Spleen (tissue), 11 donors: ENCODE measurements at regions not wholly inside any gene's neighbourhood (a gene's known extent, or its start where the extent isn't known, plus 50 kb on each side); places are given as distances from the start of the nearest gene placed in this dataset.
"Not testable (repeated sequence)": the region's sequence is repeated elsewhere in the genome, so short reads cannot be mapped to it uniquely, and the experiment has no call there.

Experiments
- DNase-seq: peaks from one replicate; pipeline ENCODE4 v3.0.0-alpha.2; 2020
- H3K27ac ChIP-seq, 8 donors: fragments of 200-600 bp; sonication (generic) in 7 of 8; 1 replicate in 4 of 8; 2 replicates in 4 of 8; pipeline versions ENCODE4 v1.5.0 to v1.8.0; 2016 to 2021; ENCODE audit warnings: inconsistent platforms in 4 of 8, mild to moderate bottlenecking in 4 of 8, moderate library complexity in 1 of 8
- H3K27me3 ChIP-seq, 7 donors: fragments of 200-600 bp; sonication (generic) in 6 of 7; replicated peaks in 1 of 7; 1 replicate in 4 of 7; 2 replicates in 3 of 7; pipeline versions ENCODE4 v1.5.0 to v1.8.0; 2016 to 2021; ENCODE audit warnings: inconsistent platforms in 3 of 7, mild to moderate bottlenecking in 1 of 7
- H3K36me3 ChIP-seq, 6 donors: fragments of 200-600 bp; sonication (generic) in 5 of 6; 1 replicate in 4 of 6; 2 replicates in 2 of 6; pipeline versions ENCODE4 v1.5.0 to v1.8.0; 2016 to 2021; ENCODE audit warnings: inconsistent platforms in 2 of 6
- H3K4me1 ChIP-seq, 6 donors: fragments of 200-600 bp; sonication (generic) in 5 of 6; 1 replicate in 3 of 6; 2 replicates in 3 of 6; pipeline versions ENCODE4 v1.5.0 to v1.8.0; 2016 to 2021; ENCODE audit warnings: inconsistent platforms in 3 of 6
- H3K4me3 ChIP-seq, 8 donors: fragments of 200-600 bp; sonication (generic) in 7 of 8; 1 replicate in 4 of 8; 2 replicates in 4 of 8; pipeline versions ENCODE4 v1.5.0 to v1.8.0; 2016 to 2021; ENCODE audit warnings: inconsistent platforms in 4 of 8, mild to moderate bottlenecking in 4 of 8, moderate library complexity in 2 of 8
- H3K9me3 ChIP-seq, 8 donors: fragments of 200-600 bp; sonication (generic) in 7 of 8; 1 replicate in 4 of 8; 2 replicates in 4 of 8; pipeline versions ENCODE4 v1.5.0 to v1.8.0; 2016 to 2021; ENCODE audit warnings: inconsistent platforms in 4 of 8
- POLR2A ChIP-seq, 3 donors: fragments of 450-650 bp; IDR thresholded peaks; one replicate each; pipeline ENCODE4 v1.5.1; 2017; ENCODE audit warnings: antibody characterized with exemption in 3 of 3, mild to moderate bottlenecking in 1 of 3
- POLR2AphosphoS5 ChIP-seq, 3 donors: sonication (generic); formaldehyde crosslinking; IDR thresholded peaks; one replicate each; pipeline ENCODE4 v1.5.1; 2017; ENCODE audit warnings: antibody characterized with exemption in 3 of 3
- WGBS, 5 donors: extraction: QIAGEN DNeasy Blood & Tissue Kit in 3 of 5; methylation state at CpG; one replicate each; pipeline versions ENCODE4 v1.1.5 to v1.1.7; 2013 to 2018; 5-methylcytosine and 5-hydroxymethylcytosine counted together
- intact Hi-C: fragments of 100-400 bp; cut with DNase I; formaldehyde crosslinking; loops from one replicate; pipeline ENCODE4 v1.15.0; 2023; ENCODE audit warnings: low total_unique reads
- TF ChIP-seq, protein P1 (sequence below), 11 experiments: fragments of 200-600 bp in 7 of 11; fragments of 450-650 bp in 4 of 11; sonication (generic) in 4 of 11; IDR thresholded peaks in 8 of 11; conservative IDR thresholded peaks in 3 of 11; 1 replicate in 7 of 11; 2 replicates in 4 of 11; pipeline versions ENCODE4 v1.4.0 to v1.8.0; 2016 to 2021; ENCODE audit warnings: antibody characterized with exemption in 11 of 11, inconsistent platforms in 4 of 11, mild to moderate bottlenecking in 1 of 11
- donor health status: healthy with polysubstance abuse.
- donor health status: DM: no; HTN: no; CAD: no; lungs with moderate emphysema.
- donor health status: DM: no; HTN: no; CAD: no.
- donor health status: Bipolar disorder and iron deficiency.
- donor health status: healthy.
- donor health status: DM: no; HTN: no; CAD: no.
- donor health status: DM: yes; HTN: yes; CAD: no.

DNA sequence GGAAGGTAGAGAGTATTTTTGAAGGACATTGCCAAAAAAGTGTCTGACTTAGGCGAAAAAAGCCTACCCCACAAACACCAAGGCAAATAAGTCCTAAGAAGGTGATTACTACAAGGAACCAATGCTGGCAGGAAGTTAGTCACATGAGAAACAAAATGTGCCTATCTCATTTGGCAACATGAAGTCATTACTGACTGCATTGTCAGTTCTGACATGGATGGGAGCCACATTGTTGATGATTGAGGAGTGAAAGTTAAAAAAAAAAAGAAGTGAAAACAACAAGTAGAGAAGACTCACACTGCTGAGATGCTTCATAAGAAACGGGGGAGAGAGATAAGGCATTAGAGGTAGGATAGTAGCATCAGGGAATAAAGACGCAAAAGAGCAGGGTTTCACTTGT lies 141.5 kb upstream of the FAT3 start:
- no peaks in the 10 kb centered on the region for H3K27me3 ChIP-seq
- no peak overlapping the region for H3K4me3 ChIP-seq
- peaks cover 0 to 12% (median 2%) of the 10 kb centered on the region in 8 donors for H3K9me3 ChIP-seq
- intact Hi-C loops = no loop called here
- 61 to 70% (median 67%) methylated on average over 3 of the region's 3 CpGs for WGBS, 5 donors
- no peak for DNase-seq
- no peak for TF ChIP-seq POLR2AphosphoS5 (IDR thresholded peaks at IDR 0.05)
- no peak overlapping the region for H3K27ac ChIP-seq
- no peaks in the 10 kb centered on the region for H3K36me3 ChIP-seq
- H3K4me1 ChIP-seq = no peaks in the 10 kb centered on the region

DNA sequence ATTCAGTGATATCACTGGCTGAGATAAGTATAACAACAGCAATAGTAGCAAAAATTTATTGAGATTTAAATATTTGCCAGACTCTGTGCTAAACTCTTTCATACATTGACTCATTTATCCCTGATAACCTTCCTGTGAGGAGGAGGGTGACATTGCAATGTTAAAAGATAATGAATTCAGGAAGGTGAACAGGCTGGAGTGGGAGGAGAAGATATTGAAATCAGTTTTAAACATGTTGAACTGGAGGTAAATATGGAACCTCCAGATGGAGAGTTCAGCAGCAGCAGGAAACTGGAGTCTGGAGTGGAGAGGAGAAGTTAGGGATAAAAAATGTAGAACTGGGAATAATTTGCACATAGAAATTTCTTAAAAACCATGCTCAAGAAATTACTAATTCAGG lies 142.0 kb upstream of the FAT3 start:
- TF ChIP-seq POLR2AphosphoS5 (IDR thresholded peaks at IDR 0.05) (no peak), POLR2A (IDR thresholded peaks at IDR 0.05) (no peak)
- TF ChIP-seq, protein P1, sequence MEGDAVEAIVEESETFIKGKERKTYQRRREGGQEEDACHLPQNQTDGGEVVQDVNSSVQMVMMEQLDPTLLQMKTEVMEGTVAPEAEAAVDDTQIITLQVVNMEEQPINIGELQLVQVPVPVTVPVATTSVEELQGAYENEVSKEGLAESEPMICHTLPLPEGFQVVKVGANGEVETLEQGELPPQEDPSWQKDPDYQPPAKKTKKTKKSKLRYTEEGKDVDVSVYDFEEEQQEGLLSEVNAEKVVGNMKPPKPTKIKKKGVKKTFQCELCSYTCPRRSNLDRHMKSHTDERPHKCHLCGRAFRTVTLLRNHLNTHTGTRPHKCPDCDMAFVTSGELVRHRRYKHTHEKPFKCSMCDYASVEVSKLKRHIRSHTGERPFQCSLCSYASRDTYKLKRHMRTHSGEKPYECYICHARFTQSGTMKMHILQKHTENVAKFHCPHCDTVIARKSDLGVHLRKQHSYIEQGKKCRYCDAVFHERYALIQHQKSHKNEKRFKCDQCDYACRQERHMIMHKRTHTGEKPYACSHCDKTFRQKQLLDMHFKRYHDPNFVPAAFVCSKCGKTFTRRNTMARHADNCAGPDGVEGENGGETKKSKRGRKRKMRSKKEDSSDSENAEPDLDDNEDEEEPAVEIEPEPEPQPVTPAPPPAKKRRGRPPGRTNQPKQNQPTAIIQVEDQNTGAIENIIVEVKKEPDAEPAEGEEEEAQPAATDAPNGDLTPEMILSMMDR (IDR thresholded peaks at IDR 0.05 in 8 of 11, conservative IDR thresholded peaks at IDR 0.05 in 3 of 11) = no peak
- Histone ChIP-seq H3K36me3 (no peaks in the 10 kb centered on the region), H3K9me3 (peaks cover 0 to 12% (median 2%) of the 10 kb centered on the region in 8 donors)

DNA sequence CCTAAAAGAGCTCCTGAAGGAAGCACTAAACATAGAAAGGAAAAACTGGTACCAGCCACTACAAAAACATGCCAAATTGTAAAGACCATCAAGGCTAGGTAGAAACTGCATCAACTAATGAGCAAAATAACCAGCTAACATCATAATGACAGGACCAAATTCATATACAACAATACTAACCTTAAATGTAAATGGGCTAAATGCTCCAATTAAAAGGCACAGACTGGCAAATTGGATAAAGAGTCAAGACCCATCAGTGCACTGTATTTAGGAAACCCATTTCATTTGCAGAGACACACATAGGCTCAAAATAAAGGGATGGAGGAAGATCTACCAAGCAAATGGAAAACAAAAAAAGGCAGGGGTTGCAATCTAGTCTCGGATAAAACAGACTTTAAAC lies 150.1 kb upstream of the FAT3 start:
- H3K4me1 ChIP-seq, H3K4me3 ChIP-seq, intact Hi-C loops, H3K36me3 ChIP-seq, H3K27me3 ChIP-seq, DNase-seq, H3K27ac ChIP-seq: not testable (repeated sequence)
- WGBS, 5 donors = 85 to 100% (median 90%) methylated on average over 1 of the region's 1 CpG
- peaks cover 0 to 52% (median 34%) of the 10 kb centered on the region in 8 donors for H3K9me3 ChIP-seq

More for the DNA sequence above, 142.0 kb upstream of the FAT3 start:
- Histone ChIP-seq H3K4me3 (no peak overlapping the region), H3K27ac (no peak overlapping the region), H3K4me1 (no peaks in the 10 kb centered on the region), H3K27me3 (no peaks in the 10 kb centered on the region)
- intact Hi-C loops = no loop called here
- DNase-seq = no peak

DNA sequence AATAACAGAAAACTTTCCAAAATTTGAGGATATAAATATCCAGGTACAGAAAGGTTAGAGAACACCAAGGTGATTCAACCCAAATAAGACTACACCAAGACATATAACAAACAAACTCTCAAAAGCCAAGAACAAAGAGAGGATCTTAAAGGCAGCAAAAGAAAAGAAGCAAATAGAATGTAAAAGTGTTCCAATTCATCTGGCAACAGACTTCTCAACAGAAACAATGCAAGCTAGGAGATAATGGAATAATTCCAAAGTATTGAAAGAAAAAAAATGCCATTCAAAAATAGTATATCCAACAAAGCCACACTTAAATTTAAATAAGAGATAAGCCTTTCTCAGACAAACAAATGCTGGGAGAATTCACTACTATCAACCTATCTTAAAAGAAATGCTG lies 153.0 kb upstream of the FAT3 start:
- H3K9me3 ChIP-seq = peaks cover 0 to 45% (median 30%) of the 10 kb centered on the region in 8 donors
- H3K4me1 ChIP-seq = no peaks in the 10 kb centered on the region
- TF ChIP-seq POLR2A (IDR thresholded peaks at IDR 0.05) = no peak
- H3K4me3 ChIP-seq = no peak overlapping the region
- H3K27ac ChIP-seq = no peak overlapping the region
- no peak for DNase-seq
- H3K27me3 ChIP-seq = no peaks in the 10 kb centered on the region
- no peaks in the 10 kb centered on the region for H3K36me3 ChIP-seq
- intact Hi-C loops = no loop called here

DNA sequence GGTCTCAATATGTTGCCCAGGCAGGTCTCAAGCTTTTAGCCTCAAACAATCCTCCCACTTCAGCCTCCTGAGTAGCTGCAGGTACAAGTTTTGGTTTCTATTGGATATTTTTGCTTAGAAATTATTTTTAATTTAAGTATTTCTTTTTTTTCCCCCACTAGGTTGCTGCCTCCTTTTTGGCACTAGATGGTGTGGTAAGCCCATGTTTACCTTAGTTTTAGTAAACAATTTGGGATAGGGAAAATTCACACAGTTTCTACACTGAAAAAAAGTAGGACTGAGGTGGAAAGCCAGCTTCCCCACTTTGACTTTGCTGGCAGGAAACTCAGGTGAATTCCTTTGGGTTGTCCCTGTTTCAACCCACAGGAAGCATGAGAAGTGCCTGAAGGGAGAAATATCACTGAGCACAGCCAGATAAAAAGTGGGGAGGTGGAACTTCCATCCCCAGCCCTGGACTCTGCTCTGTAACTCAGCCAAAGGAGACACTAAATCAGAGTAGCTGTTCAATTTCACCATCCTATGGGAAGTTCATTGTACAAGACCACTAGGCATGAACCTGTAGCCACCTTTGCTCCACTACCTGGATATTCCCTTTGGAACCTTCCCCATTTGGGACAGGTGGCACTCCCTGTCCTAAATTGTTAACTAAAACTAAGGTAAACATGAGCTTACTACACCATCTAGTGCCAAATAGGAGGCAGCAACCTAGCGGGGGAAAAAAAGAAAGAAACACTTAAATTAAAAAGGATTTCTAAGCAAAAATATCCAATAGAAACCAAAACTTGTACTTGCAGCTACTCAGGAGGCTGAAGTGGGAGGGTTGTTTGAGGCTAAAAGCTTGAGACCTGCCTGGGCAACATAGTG lies 154.4 kb upstream of the FAT3 start:
- WGBS, 5 donors = 83 to 92% (median 87%) methylated on average over 1 of the region's 1 CpG
- intact Hi-C loops = no loop called here

More for the DNA sequence above, 154.4 kb upstream of the FAT3 start:
- no peak overlapping the region for H3K27ac ChIP-seq
- no peaks in the 10 kb centered on the region for H3K36me3 ChIP-seq
- H3K27me3 ChIP-seq = no peaks in the 10 kb centered on the region
- no peaks in the 10 kb centered on the region for H3K4me1 ChIP-seq
- no peak overlapping the region for H3K4me3 ChIP-seq
- DNase-seq = no peak
- H3K9me3 ChIP-seq = peaks cover 0 to 42% (median 30%) of the 10 kb centered on the region in 8 donors
- TF ChIP-seq, protein P1 (IDR thresholded peaks at IDR 0.05 in 8 of 11, conservative IDR thresholded peaks at IDR 0.05 in 3 of 11) = no peak
